Posterior vena cava (tissue), 2 donors: ENCODE measurements at regions not wholly inside any gene's neighbourhood (a gene's known extent, or its start where the extent isn't known, plus 50 kb on each side); places are given as distances from the start of the nearest gene placed in this dataset.

Experiments used
- DNase-seq: peaks from one replicate; pipeline ENCODE4 v3.0.0-alpha.2; 2020; ENCODE audit warnings: low spot score
- intact Hi-C, 2 donors: fragments of 100-400 bp; cut with DNase I; formaldehyde crosslinking; loops; one replicate each; pipeline versions ENCODE4 v1.14.1 to v1.14.2; 2022 to 2023
- donor health status: DM: yes; HTN: yes; CAD: no.
- donor health status: DM: yes; HTN: yes; CAD: no.

DNA sequence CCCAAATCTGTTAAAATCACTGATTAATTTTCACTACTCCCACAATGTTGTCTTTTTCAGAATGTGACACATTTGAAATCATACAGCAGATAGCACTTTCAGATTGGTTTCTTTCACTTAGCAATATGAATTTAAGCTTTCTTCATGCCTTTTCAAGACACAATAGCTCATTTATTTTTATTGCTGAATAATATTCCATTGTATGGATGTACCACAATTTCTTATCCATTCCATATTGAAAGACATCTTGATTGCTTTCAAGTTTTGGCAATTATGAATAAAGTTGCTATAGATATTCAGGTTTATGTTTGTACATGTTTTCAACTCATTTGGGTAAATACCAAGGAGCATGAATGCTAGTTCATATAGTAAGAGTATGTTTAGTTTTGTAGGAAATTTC lies 2635.6 kb upstream of the PCDH20 start:
- no peak for DNase-seq
- intact Hi-C loops: no loop called here

DNA sequence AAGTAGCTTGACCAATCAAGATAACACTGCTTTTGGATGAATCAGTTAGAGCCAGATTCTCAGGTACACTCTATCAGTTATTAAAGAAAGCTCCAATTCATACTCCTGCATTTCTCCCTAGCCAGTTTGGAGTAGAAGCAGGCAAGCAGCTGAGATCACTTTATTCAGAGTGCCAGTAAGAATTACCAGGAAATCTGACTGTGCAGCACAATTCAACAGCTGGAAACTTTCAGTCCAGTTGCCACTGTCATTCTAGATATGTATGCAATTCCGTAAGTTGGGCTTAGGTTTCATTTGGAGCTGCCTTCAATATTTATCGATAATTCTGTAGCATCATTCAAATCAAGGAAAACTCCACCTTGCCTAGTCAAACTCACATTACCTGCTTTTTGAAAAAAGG lies 2625.6 kb upstream of the PCDH20 start:
- intact Hi-C loops: no loop called here
- DNase-seq: no peak

GRCh38 chr13:64033921-64034320 lies 2618.3 kb upstream of the PCDH20 start:
- intact Hi-C loops: no loop called here
- DNase-seq: no peak

GRCh38 chr13:64029343-64030093 lies 2613.9 kb upstream of the PCDH20 start:
- no peak for DNase-seq
- intact Hi-C loops: no loop called here

DNA sequence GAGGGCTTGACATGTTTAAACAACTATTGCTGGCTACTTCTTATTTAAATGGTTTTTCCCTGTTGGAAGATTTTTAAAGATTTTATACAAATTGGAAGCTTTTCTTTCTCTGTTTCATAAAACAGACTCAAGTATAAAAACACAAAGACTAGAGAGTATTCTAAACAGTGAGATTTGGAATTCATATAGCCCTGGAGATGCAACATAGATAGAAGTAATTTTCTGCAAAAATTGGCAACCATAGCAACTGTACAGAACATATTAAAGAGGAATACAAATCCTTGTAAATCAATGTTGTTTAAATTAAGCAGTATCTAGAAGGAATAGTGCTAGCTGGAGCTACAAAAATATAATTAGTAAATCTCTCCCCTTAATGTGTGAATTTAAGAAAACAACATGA lies 2612.9 kb upstream of the PCDH20 start:
- intact Hi-C loops: no loop called here
- no peak for DNase-seq

DNA sequence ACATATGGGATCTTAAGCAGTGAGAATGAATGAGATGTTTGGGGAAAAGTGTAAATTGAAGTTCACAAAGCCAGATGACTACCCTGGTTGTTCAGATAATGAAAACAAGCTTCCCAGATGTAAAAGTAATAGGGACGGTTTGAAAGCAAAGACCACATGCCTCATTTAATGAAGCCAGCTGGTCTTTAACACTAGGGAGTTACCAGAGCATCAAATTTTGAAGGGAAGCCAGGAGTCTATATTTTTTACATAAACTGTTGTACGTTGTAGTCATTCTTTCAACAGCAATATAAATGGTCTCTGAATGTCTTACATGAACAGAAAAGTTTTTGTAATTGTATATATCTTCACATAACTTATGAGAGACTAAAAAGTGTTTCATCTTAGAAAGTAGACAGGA lies 2604.5 kb upstream of the PCDH20 start:
- intact Hi-C loops: no loop called here

DNA sequence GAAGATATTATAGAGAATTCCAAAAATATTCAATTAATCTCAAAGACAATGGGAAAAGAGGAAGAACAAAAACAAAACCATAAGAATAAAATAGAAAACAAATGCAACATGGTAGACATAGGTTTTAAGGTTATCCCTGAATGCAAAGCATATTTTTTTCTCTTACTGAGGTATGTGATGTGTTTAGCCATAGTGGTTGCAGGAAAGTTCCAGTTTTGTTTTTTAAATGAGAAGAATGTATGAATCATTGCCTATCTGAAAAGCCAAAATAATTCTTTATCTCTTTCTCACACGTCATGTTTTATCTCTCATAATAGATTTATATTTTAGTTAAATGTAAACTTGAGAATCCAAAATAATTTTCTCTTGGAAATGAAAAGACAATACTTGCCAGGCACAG lies 2591.7 kb upstream of the PCDH20 start:
- DNase-seq: no peak
- intact Hi-C loops: no loop called here

More for the DNA sequence above, 2604.5 kb upstream of the PCDH20 start:
- no peak for DNase-seq

GRCh38 chr13:64000321-64000720 lies 2584.7 kb upstream of the PCDH20 start:
- intact Hi-C loops: no loop called here
- no peak for DNase-seq

GRCh38 chr13:63999614-64000305 lies 2584.1 kb upstream of the PCDH20 start:
- intact Hi-C loops: no loop called here
- no peak for DNase-seq

GRCh38 chr13:63983366-63983765 lies 2567.7 kb upstream of the PCDH20 start:
- DNase-seq: no peak
- intact Hi-C loops: no loop called here

DNA sequence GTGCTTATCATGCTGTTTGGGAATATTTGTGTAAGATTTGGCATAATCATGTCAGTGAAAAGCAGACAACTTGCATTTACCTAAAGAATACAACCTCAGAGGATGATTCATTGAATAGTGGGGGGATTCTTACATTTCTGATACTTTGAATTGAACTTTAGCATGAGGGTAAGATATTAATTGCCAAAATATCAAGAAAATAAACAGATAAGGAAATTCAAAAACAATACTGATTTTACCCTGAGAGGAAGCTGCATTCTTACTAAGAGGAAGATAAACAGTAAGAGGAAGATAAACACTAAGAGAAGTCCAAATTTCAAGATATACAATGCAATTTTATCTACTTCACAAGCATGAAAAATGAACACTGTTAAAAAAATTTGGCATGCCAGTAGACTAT lies 2564.3 kb upstream of the PCDH20 start:
- intact Hi-C loops: no loop called here
- DNase-seq: no peak

GRCh38 chr13:63972328-63972727 lies 2556.7 kb upstream of the PCDH20 start:
- no peak for DNase-seq
- intact Hi-C loops: no loop called here

DNA sequence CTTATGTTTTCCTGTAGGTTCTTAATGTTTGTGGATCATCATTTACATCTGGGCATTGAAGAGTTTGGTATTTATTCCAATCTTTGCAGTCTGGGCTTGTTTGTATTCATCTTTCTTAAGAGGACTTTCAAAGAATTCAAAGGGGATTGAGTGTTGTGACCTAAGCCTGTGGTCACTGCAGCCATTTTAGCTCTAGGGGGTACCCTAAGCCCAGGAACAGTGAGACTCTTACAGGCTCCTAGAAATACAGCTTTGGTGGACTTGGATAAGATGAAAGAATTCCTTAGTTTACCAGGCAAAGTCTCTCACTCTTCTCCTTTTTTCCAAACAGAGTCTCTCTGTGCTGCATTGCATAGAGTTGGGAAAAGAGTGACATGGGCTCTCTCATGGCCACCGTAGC lies 2539.0 kb upstream of the PCDH20 start:
- intact Hi-C loops: no loop called here
- DNase-seq: no peak

DNA sequence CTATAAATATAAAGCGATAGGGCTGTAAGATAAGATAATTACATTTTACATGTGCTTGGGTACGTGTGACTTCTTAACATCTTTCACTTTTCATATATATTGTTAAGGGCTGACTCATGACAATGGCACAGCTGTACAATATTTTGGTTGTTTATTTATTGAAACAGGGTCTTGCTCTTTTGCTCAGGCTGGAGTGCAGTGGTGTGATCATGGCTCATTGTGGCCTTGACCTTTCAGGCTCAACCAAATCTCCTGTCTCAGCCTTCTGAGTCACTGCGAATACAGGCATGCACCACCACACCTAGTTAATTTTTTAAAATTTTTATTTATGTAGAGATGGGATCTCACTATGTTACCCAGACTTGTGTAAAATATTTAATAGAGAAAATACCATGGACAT lies 2532.4 kb upstream of the PCDH20 start:
- intact Hi-C loops: no loop called here

DNA sequence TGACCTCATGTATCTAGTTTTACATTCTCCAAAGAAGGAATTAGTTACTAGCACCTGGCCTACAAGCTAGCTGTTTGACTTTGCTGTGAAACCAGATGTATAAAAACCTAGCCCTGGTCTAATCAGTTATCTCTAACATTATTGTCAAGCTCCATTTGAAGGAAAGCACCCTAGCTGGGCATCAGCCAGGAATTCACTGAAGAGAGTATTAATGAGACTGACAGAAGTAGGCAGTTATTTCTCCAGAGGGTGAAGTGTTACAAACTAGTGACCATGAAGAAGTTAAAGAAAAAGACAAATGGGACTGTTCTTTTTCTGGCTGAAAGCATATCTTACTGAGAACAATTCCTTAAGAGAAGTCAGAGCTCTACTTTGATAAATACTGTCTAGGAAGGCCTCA lies 2529.3 kb upstream of the PCDH20 start:
- no peak for DNase-seq
- intact Hi-C loops: no loop called here

More for the DNA sequence above, 2532.4 kb upstream of the PCDH20 start:
- DNase-seq: no peak

DNA sequence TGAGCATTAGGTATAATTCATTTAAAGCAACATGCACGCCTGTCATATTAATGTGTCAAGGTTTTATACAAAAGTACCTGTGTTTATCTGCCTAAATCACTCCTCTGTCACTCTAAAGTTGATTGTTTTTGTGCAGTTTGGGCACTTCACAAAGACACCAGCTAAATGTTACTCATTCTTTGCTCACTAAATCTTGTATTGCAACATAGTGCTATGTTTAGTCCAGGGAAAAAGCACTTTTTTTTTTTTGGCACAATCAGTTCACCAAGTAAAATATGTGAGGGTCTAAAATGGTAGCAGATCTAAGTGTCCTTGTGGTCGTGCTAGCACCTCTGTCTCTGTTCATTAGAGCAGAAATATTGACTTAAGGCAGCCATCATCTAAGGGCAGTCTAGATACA lies 2526.7 kb upstream of the PCDH20 start:
- no peak for DNase-seq
- intact Hi-C loops: no loop called here

DNA sequence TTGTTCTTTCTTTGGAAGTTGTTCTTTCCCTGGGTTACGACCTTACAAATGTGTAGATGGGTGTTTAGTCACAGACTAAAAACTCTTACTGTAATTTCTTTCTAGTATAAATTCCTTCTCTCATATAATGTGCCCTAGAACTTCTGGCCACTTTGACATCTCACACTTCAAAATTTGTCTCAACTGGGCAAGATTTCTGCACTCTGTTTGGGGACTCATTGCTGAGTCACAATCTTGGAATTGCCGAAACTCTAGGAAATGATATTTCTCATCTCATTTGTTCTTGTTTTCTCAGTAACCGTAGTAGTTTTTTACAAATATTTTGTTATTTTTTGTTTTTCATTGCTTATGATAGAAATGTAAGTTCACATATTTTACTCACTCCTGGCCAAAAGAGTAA lies 2523.2 kb upstream of the PCDH20 start:
- DNase-seq: no peak
- intact Hi-C loops: no loop called here

DNA sequence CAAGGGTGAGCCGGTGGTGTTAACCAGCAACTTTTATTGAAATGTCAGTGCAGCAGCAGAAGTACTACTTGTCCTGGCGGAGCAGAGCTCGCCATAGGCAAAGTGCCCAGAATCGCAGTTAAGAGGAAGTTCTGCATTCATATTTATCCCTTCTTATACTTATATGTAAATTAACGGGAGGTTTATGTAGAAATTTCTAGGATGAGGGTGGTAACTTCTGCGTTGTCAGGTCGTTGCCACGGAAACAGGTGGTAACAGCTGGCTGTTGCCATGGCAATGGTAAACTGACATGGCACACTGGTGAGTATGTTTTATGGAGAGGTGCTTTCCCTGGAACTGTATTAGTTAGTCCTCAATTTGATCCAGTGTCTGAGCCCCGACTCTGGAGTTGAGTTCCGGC lies 2494.9 kb upstream of the PCDH20 start:
- intact Hi-C loops: no loop called here

GRCh38 chr13:63909726-63910375 lies 2494.2 kb upstream of the PCDH20 start:
- no peak for DNase-seq
- intact Hi-C loops: no loop called here

More for the DNA sequence above, 2494.9 kb upstream of the PCDH20 start:
- DNase-seq: no peak

- DNase-seq: no peak
- intact Hi-C loops: no loop called here
These were observed 2486.5 kb upstream of the PCDH20 start for GRCh38 chr13:63902141-63902540.

GRCh38 chr13:63901630-63902029 lies 2486.0 kb upstream of the PCDH20 start:
- DNase-seq: no peak
- intact Hi-C loops: no loop called here
